HCEC 1CT (cell line): ENCODE measurements at regions not wholly inside any gene's neighbourhood (a gene's known extent, or its start where the extent isn't known, plus 50 kb on each side); places are given as distances from the start of the nearest gene placed in this dataset.
"Not testable (repeated sequence)": the region's sequence is repeated elsewhere in the genome, so short reads cannot be mapped to it uniquely, and the experiment has no call there.

Experiments used
- DNase-seq: peaks from one replicate; pipeline ENCODE4 v3.0.0-alpha.2; 2017

DNA sequence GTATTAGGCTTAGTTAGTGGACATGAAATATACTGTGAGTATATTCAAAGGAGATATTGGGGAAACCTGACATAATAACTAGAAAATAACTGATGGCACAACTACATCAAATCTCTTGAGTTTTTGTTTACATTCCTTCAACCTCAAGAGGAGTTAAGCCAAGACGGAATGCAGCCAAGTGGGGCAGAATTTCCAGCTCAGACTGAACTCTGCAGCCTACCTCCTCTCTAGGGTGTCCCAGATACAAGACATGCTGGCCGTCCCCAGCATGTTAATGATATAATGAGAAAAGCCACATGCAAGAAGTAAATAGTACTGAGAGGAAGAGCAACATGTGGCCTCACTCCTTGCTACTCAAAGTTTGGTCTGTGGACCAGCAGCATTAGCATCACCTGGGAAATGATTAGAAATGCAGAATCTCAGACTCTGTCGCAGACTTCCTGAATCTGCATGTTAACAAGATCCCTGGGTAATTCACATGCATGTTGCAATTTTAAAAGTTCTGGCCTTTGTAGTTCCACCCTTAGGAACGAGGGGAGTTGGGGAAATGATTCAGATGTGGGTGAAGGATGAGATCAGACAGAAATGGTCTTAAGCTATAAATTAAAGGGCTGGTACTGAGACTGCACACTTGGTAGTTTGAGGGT is 118.4 kb upstream of the CACUL1 start:
- DNase-seq: peak; percentile 55

DNA sequence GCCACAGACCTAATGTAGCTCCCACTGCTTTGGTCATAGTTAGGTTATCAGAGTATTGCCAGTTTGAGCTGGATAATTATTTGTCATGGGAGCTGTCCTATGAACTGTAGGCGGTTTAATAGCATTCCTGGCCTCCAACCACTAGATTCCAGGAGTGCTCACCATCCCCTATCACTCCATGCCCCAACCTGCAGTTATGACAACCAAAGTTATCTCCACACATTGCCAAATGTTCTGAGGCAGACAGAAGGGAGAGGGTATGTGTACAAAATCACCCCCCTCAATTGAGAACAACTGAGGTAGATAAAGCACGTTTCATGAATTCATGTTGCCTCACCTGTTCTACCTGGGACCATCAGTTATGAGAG is 119.0 kb upstream of the CACUL1 start:
- DNase-seq: peak; percentile 11

DNA sequence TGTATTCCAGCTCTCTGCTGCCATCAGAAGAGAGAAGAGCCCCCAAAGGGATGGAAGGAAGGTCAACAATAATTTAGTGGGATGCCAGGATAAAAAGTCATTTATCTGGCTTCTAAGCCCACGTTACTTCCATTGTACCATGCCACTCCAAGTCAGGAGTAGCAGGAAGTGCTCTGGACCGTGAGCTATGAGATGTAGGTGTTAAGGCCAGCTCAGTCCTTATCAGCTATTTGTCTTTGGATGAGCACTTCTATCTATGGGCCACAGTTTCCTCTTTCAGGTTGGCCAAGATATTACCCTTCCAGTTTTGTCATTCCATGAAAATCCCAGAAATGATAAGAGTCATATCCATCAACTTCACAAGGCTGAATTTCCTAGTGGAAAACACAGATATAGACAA is 119.4 kb upstream of the CACUL1 start:
- no peak for DNase-seq

DNA sequence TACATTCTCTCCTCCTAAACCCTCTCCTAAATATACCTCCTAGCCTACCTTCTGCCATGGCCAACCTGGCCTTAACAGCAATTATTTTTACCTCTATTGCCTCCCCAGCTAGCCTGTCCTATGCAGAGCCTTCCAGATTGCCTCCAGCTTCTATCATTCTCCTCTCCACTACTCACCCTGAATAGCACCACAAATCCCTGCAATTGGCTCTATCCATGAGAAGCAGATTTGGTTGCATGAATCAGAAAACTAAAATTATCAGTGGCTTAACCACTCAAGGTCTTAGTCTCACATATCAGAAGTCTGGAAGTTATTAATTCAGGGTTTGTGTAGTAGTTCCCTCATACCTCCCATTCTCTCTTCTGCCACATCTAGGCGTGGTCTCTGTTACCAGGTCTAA is 120.3 kb upstream of the CACUL1 start:
- no peak for DNase-seq

DNA sequence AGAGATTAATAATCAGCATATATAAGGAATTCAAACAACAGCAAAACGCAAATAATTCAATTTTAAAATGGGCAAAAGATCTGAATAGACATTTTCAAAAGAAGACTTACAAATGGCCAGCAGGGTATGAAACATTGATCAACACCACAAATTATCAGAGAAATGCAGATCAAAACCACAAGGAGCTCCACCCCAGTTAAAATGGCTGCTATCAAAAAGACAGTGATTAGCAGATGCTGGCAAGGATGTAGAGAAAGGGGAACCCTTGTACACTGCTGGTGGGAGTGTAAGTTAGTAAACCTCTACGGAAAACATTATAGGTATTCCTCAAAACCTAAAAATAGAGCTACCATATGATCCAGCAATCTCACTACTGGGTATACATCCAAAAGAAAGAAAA is 128.0 kb upstream of the CACUL1 start:
- no peak for DNase-seq

GRCh38 chr10:118892255-118892654 is 137.3 kb upstream of the NANOS1 start:
- DNase-seq: no peak

DNA sequence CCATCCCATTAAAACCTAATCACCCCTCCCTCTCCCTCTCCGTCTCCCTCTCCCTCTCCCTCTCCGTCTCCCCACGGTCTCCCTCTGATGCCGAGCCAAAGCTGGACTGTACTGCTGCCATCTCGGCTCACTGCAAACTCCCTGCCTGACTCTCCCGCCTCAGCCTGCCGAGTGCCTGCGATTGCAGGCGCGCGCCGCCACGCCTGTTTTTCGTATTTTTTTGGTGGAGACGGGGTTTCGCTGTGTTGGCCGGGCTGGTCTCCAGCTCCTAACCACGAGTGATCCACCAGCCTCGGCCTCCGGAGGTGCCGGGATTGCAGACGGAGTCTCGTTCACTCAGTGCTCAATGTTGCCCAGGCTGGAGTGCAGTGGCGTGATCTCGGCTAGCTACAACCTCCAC is 134.6 kb upstream of the NANOS1 start:
- not testable (repeated sequence) for DNase-seq

DNA sequence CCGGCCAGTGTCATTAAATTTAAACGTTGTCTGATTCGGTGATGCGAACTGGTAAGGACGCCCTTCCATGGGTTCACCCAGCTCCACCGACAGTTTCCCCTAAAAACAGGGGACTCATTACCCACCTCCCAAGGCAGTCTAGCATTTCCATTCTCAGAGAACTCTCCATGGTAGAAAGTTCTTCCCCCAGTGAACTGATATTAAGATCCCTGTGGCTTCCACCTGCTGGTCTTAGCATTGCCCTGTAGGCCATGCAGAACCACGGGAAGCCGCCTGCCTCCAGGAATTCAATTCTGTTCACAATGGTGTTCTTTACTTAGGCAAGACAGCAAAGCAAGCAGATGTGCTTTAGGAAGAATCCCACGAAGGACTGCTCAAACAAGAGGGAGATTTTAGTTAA is 128.9 kb upstream of the NANOS1 start:
- DNase-seq: no peak

- DNase-seq: no peak
Observed at GRCh38 chr10:118901380-118901779, 128.1 kb upstream of the NANOS1 start.

- DNase-seq: no peak
Observed at GRCh38 chr10:118901906-118902305, 127.6 kb upstream of the NANOS1 start.

GRCh38 chr10:118902656-118903055 is 126.9 kb upstream of the NANOS1 start:
- not testable (repeated sequence) for DNase-seq

DNA sequence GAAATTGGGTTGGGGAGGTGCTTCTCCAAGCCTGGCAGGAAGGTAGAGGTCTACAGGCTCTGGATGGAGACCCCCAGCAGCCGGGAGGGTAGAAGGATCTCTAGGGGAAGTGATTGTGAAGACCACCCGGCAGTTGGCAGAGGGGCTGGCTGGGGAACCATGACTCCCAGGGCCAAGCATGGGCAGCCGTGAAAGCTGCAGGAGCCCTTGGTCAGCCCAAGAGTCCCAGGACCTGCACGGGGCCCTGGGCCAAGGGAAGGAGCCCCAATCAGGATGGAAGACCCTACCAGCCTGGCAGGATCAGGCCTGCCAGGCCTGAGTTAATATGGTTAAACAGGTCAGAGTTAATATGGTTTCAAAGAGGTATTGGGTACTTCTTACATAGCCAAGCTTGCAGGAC is 126.3 kb upstream of the NANOS1 start:
- no peak for DNase-seq

DNA sequence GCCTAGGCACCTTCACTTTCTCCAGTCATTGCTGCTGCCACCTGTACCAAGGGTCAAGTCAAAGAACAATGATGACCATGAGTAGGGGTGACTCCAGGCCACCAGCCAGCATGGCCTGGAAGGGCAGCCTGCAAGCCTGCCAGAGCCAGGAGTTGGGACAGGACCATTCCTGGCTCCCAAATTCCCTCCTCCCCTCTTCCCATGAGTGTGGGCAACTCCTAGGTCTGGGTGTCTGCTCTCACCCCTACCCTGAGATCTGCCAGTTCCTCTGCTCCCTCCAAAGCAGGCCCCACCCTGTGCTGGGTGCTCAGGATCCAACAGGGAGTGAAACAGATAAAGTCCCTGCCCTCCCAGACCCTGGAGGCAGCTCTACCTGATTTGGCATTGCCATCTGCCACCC is 125.8 kb upstream of the NANOS1 start:
- no peak for DNase-seq

DNA sequence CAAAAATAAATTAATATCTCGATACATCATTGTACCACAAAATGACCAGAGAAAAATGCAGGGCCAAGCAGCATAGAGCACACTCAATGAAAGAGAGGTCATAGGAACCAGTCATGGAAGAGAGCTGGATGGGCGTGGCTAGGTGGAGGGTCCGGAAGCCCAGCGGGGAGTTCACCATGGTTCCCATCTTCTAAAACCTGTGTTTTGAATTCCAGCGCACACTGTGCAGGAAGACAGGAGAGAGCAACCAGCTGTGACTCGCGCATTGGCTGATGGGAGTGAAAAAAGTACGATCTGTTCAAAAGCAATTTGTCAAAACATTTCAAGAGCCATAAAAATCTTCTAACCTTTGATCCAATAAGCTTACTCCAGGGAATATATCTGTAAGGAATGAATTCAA is 125.2 kb upstream of the NANOS1 start:
- DNase-seq: no peak

DNA sequence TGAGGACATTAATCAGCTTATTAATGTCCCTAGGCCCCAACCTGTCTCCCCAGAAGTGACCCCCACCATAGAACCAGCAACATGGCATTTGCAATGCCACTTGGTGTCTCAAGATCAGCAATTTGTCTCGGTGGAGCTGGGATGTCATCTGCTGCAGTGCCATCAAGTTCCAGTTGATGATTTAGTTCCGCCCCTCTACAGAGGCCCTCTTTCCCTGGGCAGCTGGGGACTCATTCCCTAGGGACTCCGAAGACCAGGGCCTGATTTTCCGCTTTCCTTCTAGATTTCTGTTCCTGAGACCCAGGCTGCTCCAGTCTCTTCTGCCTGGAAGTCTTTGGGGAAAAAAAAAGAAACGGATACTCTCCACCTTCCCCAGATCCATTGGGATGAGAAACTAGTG is 122.5 kb upstream of the NANOS1 start:
- DNase-seq: no peak

GRCh38 chr10:118908557-118909256 is 120.8 kb upstream of the NANOS1 start:
- no peak for DNase-seq

GRCh38 chr10:118910702-118911101 is 118.8 kb upstream of the NANOS1 start:
- no peak for DNase-seq

- DNase-seq: no peak
Observed at GRCh38 chr10:118911363-118911762, 118.2 kb upstream of the NANOS1 start.

DNA sequence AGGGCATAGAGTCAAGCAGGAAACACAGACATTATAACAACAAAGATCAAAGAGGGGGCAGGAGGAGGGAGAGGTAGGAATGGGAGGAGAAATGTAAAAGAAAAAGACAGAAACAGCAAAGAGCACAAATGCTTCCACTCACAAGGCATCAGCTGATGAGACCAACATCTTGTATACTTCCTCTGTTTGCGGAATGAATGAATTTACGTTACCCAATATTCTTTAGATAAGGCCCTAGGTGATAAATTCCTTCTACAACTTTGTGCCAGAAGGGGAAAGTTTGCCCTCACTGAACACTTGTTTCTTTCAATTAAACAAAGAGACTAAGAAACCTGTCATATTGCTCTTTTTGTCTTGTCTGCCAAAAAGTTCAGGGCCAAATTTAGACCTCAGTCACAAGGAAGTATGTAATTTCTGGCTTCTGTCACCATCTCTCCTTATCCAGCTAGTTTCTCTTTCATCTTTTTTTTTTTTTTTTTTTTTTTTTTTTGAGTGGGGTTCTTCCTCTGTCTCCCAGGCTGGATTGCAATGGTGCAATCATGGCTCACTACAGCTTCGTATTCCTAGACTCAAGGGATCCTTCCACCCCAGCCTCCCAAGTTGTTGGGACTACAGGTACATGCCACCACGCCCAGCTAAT is 116.4 kb upstream of the NANOS1 start:
- no peak for DNase-seq

DNA sequence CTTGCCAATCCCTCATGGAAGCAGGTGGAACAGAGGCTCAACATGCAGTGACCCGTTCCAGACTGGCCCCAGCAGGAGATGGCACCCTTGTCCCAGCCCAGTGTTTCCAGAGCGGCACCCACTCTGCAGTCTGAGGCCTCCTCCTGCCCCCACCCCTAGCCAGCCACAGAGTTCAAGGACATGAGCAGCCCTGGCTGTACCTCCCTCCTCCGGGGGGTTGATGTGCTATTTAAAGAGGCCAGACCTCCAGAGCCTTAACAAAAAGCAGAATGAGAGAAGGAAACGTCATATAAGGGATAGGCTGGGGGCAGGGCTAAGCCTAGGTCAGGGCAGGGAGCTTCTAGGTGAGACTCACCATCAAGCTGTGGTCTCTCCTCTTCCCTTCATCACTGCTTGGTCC is 115.7 kb upstream of the NANOS1 start:
- no peak for DNase-seq

DNA sequence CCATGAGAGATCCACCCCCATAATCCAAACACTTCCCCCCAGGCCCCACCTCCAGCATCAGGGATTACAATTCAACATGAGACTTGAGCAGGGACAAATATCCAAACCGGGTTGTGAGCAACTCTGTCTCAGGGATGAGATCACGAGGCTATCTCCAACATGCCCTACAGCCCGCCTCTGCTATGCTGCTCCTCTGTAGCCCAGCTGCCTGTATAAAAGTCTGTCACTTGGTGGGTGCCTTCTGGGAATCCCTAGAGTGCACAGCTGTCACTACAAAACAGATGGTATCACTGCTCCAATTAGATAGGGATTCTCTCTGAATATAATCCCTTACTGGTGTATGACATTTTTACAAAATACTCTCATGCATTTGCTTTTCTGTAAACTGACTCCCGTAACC is 114.9 kb upstream of the NANOS1 start:
- DNase-seq: no peak

DNA sequence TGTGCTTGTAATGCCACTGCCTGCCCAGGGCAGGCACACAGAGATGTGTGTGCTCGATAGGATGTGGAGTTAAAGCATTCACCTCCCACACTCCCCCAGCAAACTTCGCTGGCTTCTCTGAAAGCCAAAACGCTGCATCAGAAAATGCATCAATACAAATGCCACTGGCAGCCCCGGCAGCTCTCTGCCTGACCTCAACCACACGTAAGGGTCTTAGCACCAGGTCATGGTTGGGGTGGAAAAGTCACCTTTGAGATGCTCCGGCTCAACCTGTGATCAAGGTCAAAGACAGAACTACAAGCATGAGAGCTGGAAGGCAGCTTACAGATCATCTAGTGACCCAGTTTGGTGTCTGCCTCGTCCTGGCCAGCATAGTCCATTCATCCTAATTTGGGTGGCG is 114.4 kb upstream of the NANOS1 start:
- no peak for DNase-seq

DNA sequence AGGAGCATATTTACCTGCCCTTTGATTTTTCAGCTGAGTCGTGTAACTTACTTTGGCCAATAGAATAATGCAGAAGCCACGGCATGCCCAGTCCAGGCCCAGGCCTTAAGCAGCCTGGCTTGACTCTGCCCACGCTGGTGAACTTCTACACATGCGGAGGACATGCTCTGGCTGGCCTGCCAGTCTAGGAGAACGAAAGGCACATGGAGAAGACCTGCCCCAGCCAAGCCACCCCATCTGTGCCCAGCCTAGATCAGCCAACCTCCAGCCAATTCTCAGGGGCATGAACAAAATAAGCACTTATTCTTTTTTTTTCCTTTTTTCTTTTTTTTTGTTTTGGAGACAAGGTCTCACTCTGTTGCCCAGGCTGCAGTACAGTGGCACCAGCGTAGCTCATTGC is 112.7 kb upstream of the NANOS1 start:
- DNase-seq: no peak

- no peak for DNase-seq
Observed at GRCh38 chr10:118917701-118918100, 111.8 kb upstream of the NANOS1 start.

DNA sequence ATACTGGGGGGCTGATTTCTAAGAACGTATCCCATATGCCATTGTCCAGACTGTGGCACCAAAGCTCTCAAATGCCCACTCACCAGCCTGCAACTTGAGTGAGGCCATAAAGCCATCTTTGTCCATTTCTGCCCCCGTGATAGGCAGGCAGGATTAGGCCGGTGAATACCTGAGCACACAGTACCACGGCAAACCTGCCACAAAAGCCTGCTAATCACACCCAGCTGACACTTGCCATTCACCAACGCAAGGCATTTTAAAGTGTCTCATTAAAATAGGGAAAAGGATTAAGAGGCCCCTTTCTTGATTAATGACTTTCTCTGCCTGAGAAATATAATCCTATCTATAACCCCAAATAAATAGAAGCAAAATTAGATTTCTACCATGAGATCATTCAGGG is 111.4 kb upstream of the NANOS1 start:
- no peak for DNase-seq
